ENCODE measurements at regions not wholly inside any gene's neighbourhood (a gene's known extent, or its start where the extent isn't known, plus 50 kb on each side); places are given as distances from the start of the nearest gene placed in this dataset.
"Not testable (repeated sequence)": the region's sequence is repeated elsewhere in the genome, so short reads cannot be mapped to it uniquely, and the experiment has no call there.

- DNase-seq, result no peak
Measured at GRCh38 chr13:22960827-22961226, 220.0 kb upstream of the SGCG start.

GRCh38 chr13:22961342-22961741 lies 219.4 kb upstream of the SGCG start:
- not testable (repeated sequence) for DNase-seq

- DNase-seq, result no peak
Measured at GRCh38 chr13:22961835-22962537, 218.8 kb upstream of the SGCG start.

DNA sequence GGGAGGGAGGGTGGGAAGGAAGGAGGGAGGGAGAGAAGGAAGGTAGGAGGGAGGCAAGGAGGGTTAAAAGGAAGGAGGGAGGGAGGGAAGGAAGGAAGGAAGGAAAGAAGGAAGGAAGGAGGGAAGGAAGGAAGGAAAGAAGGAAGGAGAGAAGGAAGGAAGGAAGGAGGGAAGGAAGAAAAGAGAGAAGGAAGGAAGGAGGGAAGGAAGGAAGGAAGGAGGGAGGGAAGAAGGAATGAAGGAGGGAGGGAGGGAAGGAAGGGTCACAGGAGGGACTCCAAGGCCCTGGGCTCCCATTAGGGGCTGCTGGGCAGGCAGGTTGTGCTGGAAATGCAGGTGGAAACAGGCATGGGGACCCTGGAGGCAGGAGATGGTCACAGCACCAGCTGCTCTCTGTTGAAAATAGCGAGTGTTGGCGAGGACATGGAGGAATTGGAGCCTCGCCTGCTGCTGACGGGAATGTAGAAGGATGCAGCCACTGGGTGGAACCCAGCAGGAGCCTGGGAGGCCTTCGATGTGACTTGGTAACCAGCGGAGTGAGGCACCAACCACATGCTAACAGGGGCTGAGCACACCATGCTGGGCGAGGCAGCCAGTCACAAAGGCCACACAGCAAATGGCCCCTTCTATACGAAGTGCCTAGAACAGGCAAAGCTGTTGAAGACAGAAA lies 217.3 kb upstream of the SGCG start:
- DNase-seq, result not testable (repeated sequence)

GRCh38 chr13:22964245-22964966 lies 216.4 kb upstream of the SGCG start:
- no peak for DNase-seq

DNA sequence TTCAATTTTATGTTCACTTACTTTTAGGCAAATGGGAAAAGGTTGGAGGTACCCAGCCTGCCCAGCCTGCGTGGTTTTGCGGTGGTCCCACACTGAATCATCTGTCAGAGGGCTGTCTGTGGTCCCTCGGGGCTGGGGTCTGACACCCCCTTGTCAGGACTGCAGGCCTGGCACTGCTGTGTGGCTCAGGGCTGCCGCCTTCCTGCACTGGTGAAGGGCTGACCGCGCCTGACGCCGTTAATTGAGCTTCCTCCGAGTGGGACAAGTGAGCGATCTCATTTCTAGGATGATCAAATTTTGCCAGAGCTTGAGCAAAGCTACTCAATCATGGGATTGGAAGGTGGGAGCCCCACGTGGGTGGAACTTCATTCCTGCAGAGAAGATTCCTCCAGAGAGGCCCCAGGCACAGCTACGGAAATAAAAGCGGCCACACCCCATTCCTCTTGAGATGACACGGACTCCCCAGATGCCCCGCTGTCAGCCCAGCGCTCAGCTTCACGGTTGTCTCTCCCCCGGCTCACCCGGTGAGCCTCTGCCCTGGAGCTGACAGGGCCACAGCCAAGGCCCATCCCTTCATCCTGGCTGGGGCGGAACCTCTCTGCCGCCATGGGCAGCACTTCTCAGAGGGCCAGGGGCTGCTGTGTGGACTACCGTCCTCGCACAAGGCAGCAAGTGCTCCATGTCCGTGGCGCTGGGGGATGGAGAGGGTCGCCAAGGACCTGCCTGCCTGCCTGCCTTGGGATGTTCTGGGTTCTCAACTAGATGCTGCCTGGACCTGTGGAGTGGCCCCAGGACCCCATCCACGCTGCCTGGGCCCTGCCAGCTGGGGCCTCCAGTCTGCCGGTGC lies 215.5 kb upstream of the SGCG start:
- not testable (repeated sequence) for DNase-seq

DNA sequence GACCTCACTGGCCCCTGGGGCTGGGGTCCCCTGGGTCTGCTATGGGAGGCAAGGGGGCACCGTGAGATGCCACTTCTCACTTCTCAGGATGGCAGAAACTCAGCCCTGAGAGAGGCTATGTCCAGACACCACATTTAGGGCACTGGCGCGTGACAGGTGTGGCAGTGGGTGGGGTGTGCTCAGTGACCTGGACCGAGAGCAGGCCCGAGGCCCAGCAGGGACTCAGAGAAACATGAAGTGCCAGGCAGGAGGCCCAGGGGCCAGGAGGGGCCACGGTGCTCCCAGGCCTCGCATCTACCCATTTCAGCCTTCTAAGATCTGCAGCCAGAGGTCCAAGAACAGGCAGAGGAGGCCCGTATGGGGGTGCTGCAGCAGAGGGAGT lies 214.9 kb upstream of the SGCG start:
- DNase-seq, result not testable (repeated sequence)

GRCh38 chr13:22966753-22967152 lies 214.0 kb upstream of the SGCG start:
- not testable (repeated sequence) for DNase-seq

DNA sequence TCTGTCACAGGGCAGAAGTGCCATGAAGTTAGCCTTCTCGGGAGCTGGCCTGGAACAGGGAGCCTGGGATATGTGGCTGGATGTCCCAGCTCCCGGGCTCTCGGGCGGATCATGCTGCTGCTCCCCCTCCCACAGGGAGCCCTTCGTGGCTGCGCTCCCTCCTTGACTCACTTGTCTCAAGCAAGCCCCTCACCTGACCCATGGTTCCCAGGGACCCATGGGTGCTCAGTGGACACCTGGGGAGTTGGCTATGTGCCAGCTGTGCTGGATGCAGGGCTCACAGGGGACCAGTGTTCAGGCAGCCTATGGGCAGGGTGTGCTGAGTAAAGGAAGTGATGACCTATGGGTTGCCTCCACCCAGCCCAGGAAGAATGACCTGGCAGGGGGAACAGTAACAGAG lies 213.1 kb upstream of the SGCG start:
- no peak for DNase-seq

- no peak for DNase-seq
Measured at GRCh38 chr13:22979952-22980351, 200.8 kb upstream of the SGCG start.

DNA sequence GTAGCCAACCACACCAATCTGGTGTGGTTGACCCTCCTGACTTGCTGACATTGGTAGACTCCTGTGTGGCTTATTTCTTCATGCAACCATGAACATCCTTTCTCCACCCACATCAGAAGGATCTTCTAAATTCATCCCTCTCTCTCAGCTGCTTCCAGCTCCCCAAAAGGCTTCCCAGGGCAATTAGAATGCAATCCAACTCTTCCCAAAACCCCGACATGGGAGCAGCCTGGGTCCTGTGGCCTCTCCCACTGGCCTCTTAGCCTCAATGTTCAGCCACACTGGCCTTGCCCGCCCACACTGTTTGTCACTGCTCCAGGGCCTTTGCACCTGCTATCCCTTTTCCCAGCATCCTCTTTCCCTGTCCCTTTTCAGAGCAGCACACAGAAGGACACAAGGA lies 199.8 kb upstream of the SGCG start:
- no peak for DNase-seq

DNA sequence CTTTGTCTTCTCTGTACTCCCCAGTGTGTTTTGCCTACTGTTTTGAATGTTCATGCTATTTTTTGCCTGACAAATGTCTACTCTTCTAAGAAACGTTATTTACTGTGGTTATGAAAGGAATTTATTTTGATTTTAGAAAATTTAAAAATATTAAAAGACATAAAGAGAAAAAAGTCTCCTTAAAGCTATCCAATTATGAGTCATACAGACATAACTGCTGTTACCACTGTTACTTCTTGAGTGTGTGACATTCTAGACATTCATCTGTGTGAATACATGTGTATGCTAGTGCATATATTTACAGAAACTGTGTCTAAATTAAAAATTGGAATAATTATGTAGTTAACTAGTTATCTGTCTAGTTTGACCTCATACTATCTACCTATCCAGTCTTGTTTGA lies 187.6 kb upstream of the SGCG start:
- no peak for DNase-seq

DNA sequence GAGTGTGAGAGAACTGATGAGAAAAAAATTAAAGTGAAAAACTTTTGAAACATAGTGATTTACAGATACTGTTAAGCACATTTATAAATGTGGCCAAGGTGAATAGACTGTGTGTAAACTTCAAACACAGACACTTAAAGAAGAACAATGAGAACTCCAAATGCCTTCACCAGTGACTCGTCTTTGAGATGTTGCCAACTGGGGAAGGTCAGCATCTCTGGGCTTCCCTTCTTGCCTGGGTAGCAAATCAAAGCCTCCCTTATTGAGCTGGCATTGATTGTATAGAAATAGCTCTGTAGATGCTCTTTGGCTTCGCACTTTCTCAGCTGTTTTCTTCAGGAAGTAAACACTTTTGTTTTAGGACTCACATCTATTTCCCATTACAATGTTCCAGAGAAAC lies 177.3 kb upstream of the SGCG start:
- DNase-seq, result no peak

- no peak for DNase-seq
Measured at GRCh38 chr13:23007426-23007825, 173.4 kb upstream of the SGCG start.

- no peak for DNase-seq
Measured at GRCh38 chr13:23018143-23018542, 162.6 kb upstream of the SGCG start.

- peak; percentile 18 for DNase-seq
Measured at GRCh38 chr13:23020246-23020843, 160.4 kb upstream of the SGCG start.

DNA sequence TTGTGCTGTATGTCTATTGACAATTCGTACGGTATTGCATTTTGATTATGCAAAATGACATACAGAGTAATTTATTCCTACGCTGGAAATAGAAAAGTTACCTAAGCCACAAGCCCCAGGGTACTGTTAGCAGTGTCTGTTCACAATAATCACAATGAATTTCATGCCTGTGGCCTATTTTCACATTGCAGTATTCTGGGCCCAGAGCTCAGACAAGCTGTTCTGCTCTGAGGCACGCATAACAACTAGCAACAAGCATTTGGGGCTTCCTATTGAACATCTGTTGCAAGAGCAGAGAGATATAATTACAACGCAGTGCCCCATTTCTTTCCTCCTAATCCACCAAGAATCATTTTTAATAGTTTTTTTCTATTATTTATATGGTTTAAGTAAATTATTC lies 158.9 kb upstream of the SGCG start:
- no peak for DNase-seq

GRCh38 chr13:23022704-23023103 lies 158.1 kb upstream of the SGCG start:
- no peak for DNase-seq

DNA sequence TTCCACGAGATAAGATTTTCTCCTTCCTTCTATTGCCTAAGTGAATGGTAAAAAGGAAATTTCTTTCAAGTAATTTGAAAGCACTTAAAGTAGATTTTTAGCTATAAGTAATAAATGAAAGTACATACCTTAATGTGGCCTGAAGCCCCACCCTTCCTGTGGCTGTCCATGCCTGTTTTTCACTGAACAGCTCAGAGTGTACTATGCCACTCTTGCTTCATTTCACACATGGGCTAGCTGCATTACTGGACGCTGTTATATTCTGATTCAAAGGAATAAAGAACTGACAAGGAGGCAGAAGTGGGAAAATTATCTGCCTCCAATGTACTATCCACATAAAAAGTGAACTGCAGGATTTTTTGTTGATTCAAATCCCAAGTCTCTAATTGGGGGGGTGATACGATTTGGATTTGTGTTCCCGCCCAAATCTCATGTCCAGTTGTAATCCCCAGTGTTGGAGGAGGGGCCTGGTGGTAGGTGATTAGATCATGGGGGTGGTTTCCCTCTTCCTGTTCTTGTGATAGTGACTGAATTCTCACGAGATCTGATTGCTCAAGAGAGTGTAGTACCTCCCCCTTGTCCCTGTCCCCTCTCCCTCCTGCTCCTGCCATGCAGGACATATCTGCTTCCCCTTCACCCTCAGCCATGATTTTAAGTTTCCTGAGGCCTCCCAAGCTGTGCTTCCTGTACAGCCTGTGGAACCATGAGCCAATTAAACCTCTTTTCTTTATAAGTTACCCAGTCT lies 154.7 kb upstream of the SGCG start:
- DNase-seq, result no peak

- no peak for DNase-seq
Measured at GRCh38 chr13:23039266-23039935, 141.4 kb upstream of the SGCG start.

DNA sequence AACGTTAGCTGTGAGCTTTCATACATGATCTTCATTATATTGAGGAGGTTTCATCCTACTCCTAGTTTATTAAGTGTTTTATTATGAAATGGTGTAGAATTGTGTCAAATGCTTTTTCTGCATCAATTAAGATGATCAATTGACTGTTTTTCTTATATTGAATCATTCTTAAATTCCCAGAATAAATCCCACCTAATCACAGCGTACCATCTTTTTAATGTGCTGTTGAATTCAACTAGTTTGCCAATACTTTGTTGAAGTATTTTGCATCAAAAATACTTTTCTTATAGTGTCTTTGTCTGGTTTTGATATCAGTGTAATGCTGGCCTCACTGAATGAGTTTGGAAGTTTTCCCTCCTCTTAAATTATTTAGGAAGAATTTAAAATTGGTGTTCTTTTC lies 138.6 kb upstream of the SGCG start:
- DNase-seq, result no peak

Data from CD4-positive, alpha-beta T cell treated with Interleukin-6 for 4 hours (primary cell).